GM12891 (cell line): ENCODE measurements at regions not wholly inside any gene's neighbourhood (a gene's known extent, or its start where the extent isn't known, plus 50 kb on each side); places are given as distances from the start of the nearest gene placed in this dataset.

Source experiments
- POLR2A ChIP-seq: IDR thresholded peaks from 2 replicates; pipeline ENCODE4 v1.6.1; 2011; ENCODE audit warnings: low read depth, low read length, control low read depth
- POLR2AphosphoS5 ChIP-seq: IDR thresholded peaks from 2 replicates; pipeline ENCODE4 v1.6.1; 2011; ENCODE audit warnings: low read depth, low read length, control low read depth
- POU2F2 ChIP-seq: IDR thresholded peaks from 2 replicates; pipeline ENCODE4 v1.6.1; 2011; ENCODE audit warnings: low read depth, mild to moderate bottlenecking, control low read depth, low read length, moderate library complexity

DNA sequence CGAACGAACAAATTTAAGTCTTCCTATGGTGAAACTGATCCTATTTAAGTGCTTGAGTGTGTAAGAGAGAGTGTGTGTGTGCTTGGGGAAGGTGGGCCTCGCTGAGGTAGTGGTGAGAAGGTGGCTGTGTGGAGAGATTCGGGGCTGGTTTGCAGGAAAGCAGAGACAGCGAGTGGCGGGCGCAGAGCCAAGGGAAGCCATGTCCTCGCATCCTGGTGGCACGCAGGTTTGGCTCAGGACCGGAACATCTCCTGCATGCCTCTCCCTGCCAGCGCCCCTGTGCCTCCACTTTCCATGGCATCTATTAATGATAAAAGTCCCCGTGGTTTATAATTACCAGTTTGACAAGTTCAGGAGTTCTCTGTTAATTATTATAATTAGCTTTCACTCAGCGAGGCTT, 383.1 kb upstream of the CADM1 start:
- TF ChIP-seq POLR2AphosphoS5 = no peak
- no peak for TF ChIP-seq POLR2A
- TF ChIP-seq POU2F2 = no peak
